IMR-90 (cell line): ENCODE measurements at regions not wholly inside any gene's neighbourhood (a gene's known extent, or its start where the extent isn't known, plus 50 kb on each side); places are given as distances from the start of the nearest gene placed in this dataset.

Experiments used
- MAFK ChIP-seq: IDR thresholded peaks from 2 replicates; pipeline ENCODE4 v1.6.1; 2012; ENCODE audit warnings: low read depth, low read length, improper control_type of control experiment
- RFX5 ChIP-seq: IDR thresholded peaks from 2 replicates; pipeline ENCODE4 v1.8.0; 2012; ENCODE audit warnings: low read depth, mild to moderate bottlenecking, low read length, moderate library complexity
- TF ChIP-seq, protein P1 (sequence below): conservative IDR thresholded peaks from 2 replicates; pipeline ENCODE4 v1.5.1; 2012; ENCODE audit warnings: mild to moderate bottlenecking, low read depth, low read length, improper control_type of control experiment

DNA sequence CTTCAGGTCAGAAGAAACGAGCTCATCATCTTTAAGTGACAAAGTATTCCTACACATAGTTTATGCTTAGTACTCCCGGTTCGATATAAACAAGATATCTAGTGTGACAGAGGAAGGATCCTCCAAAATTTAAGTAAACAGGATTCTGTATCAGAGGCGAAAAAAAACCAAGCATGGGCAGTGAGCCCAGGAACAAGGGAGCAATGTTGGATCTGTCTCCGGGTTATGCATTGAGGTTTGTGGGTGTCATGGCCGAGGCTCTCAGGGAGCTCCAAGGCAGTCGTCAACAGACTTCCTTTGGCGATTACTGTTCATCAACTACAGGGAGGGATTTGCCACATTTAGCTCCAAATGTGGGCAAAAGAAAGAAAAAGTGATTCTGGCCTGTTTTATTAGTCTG, 319.5 kb downstream of the CBLN4 start:
- TF ChIP-seq, protein P1, sequence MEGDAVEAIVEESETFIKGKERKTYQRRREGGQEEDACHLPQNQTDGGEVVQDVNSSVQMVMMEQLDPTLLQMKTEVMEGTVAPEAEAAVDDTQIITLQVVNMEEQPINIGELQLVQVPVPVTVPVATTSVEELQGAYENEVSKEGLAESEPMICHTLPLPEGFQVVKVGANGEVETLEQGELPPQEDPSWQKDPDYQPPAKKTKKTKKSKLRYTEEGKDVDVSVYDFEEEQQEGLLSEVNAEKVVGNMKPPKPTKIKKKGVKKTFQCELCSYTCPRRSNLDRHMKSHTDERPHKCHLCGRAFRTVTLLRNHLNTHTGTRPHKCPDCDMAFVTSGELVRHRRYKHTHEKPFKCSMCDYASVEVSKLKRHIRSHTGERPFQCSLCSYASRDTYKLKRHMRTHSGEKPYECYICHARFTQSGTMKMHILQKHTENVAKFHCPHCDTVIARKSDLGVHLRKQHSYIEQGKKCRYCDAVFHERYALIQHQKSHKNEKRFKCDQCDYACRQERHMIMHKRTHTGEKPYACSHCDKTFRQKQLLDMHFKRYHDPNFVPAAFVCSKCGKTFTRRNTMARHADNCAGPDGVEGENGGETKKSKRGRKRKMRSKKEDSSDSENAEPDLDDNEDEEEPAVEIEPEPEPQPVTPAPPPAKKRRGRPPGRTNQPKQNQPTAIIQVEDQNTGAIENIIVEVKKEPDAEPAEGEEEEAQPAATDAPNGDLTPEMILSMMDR, result no peak
- no peak for TF ChIP-seq RFX5
- TF ChIP-seq MAFK, result no peak
